GM12878 (cell line): ENCODE measurements at regions not wholly inside any gene's neighbourhood (a gene's known extent, or its start where the extent isn't known, plus 50 kb on each side); places are given as distances from the start of the nearest gene placed in this dataset.

ENCODE experiments used
- ATAC-seq: fragments of 200-7000 bp; cut with Tn5 transposase; 3 replicates; pipeline ENCODE4 v1.9.1; 2020; ENCODE audit warnings: mild to moderate bottlenecking, moderate library complexity
- BruUV-seq: library from RNA; stranded (reverse); fragments of 400-500 nt; replicated peaks from 2 replicates; lab custom pipeline; 2021; lab: Mats Ljungman, UMichigan
- CTCF ChIA-PET: fragments of 300-600 bp; sonication (Branson Sonifier 250); formaldehyde crosslinking; extraction: SDS; loops from one replicate; lab custom pipeline; 2021; ENCODE audit warnings: inconsistent platforms; lab: Yijun Ruan, JAX
- POLR2A ChIA-PET: fragments of 350-600 bp; formaldehyde crosslinking; extraction: SDS; loops from one replicate; lab custom pipeline; 2021; ENCODE audit warnings: inconsistent platforms; lab: Charles Lee
- RAD21 ChIA-PET: fragments of 300-600 bp; sonication (Branson Sonifier 250); formaldehyde crosslinking; loops from one replicate; lab custom pipeline; 2023; ENCODE audit warnings: antibody characterized with exemption; ENCODE audit not compliant: unreplicated experiment; lab: Charles Lee
- SMC1A ChIA-PET: fragments of 300-600 bp; sonication (Branson Sonifier 250); formaldehyde crosslinking; loops from one replicate; lab custom pipeline; 2023; ENCODE audit not compliant: unreplicated experiment, uncharacterized antibody; lab: Charles Lee
- DNase-seq: peaks from one replicate; pipeline ENCODE4 v3.0.0-alpha.2; 2011; ENCODE audit warnings: low read depth, low spot score
- FAIRE-seq: peaks from 3 replicates; lab custom pipeline; 2011; peaks lifted over from hg19 to GRCh38; lab: Jason Lieb, UNC
- H2AFZ ChIP-seq: 2 replicates; pipeline ENCODE4 v1.6.0; 2011; ENCODE audit warnings: low read depth, low read length, control low read depth; ENCODE audit not compliant: control insufficient read depth
- H3K27ac ChIP-seq: 2 replicates; pipeline ENCODE4 v1.5.1; 2011; ENCODE audit warnings: control low read depth; ENCODE audit not compliant: control insufficient read depth, insufficient read depth
- H3K27me3 ChIP-seq, 2 experiments: replicated peaks in 1 of 2; 2 replicates each; pipeline versions ENCODE4 v1.6.0 to v1.6.1; 2011; ENCODE audit warnings: low read length in 1 of 2; ENCODE audit not compliant: control insufficient read depth in 2 of 2, insufficient read depth in 2 of 2
- H3K36me3 ChIP-seq, 2 experiments: 2 replicates each; pipeline ENCODE4 v1.5.1; 2011; ENCODE audit warnings: low read length in 1 of 2; ENCODE audit not compliant: control insufficient read depth in 2 of 2, insufficient read depth in 2 of 2
- H3K4me1 ChIP-seq: 2 replicates; pipeline ENCODE4 v1.6.1; 2011; ENCODE audit warnings: mild to moderate bottlenecking, low read length, moderate library complexity, mixed read lengths; ENCODE audit not compliant: control insufficient read depth, insufficient read depth
- H3K4me2 ChIP-seq: 2 replicates; pipeline ENCODE4 v1.6.0; 2011; ENCODE audit warnings: control low read depth; ENCODE audit not compliant: control insufficient read depth, insufficient read depth
- H3K4me3 ChIP-seq: fragments of 200-600 bp; sonication (generic); 2 replicates; pipeline ENCODE4 v1.5.1; 2016
- H3K79me2 ChIP-seq: 2 replicates; pipeline ENCODE4 v1.6.0; 2011; ENCODE audit warnings: low read length; ENCODE audit not compliant: control insufficient read depth, insufficient read depth
- H3K9ac ChIP-seq: 2 replicates; pipeline ENCODE4 v1.8.0; 2011; ENCODE audit warnings: low read length, control low read depth, mixed read lengths; ENCODE audit not compliant: control insufficient read depth, insufficient read depth
- H3K9me3 ChIP-seq: replicated peaks from 3 replicates; pipeline ENCODE4 v1.5.1; 2011; ENCODE audit warnings: mild to moderate bottlenecking, low read length; ENCODE audit not compliant: control insufficient read depth, insufficient read depth
- H4K20me1 ChIP-seq: 2 replicates; pipeline ENCODE4 v1.6.0; 2011; ENCODE audit not compliant: control insufficient read depth, insufficient read depth
- BCL3 ChIP-seq: IDR thresholded peaks from 2 replicates; pipeline ENCODE4 v1.6.1; 2011; ENCODE audit warnings: borderline replicate concordance, low read depth, mild to moderate bottlenecking, moderate library complexity, low read length; ENCODE audit not compliant: insufficient read depth, poor library complexity, severe bottlenecking
- CREB1 ChIP-seq: IDR thresholded peaks from 2 replicates; pipeline ENCODE4 v1.6.1; 2012; ENCODE audit warnings: low read depth, mild to moderate bottlenecking, inconsistent platforms
- CREM ChIP-seq: IDR thresholded peaks from 2 replicates; pipeline ENCODE4 v1.6.1; 2014; ENCODE audit warnings: antibody characterized with exemption, low read depth
- E2F4 ChIP-seq: IDR thresholded peaks from 2 replicates; pipeline ENCODE4 v1.6.1; 2012; ENCODE audit warnings: low read depth, low read length, improper control_type of control experiment
- E4F1 ChIP-seq: fragments of 450-650 bp; IDR thresholded peaks from 2 replicates; pipeline ENCODE4 v1.6.1; 2018; ENCODE audit warnings: borderline replicate concordance, mild to moderate bottlenecking; ENCODE audit not compliant: partially characterized antibody
- ELK1 ChIP-seq: IDR thresholded peaks from 2 replicates; pipeline ENCODE4 v1.6.1; 2012; ENCODE audit warnings: low read depth, low read length, improper control_type of control experiment
- FOS ChIP-seq: IDR thresholded peaks from 3 replicates; pipeline ENCODE4 v1.6.1; 2011; ENCODE audit warnings: borderline replicate concordance; ENCODE audit not compliant: insufficient read length; ENCODE audit errors: extremely low read depth
- FOXM1 ChIP-seq: IDR thresholded peaks from 2 replicates; pipeline ENCODE4 v1.6.1; 2012; ENCODE audit warnings: low read depth, mild to moderate bottlenecking, inconsistent platforms, low read length, moderate library complexity
- IRF4 ChIP-seq: IDR thresholded peaks from 2 replicates; pipeline ENCODE4 v1.6.1; 2011; ENCODE audit warnings: low read depth, low read length
- MXI1 ChIP-seq: fragments of 150-350 bp; IDR thresholded peaks from 2 replicates; pipeline ENCODE4 v1.6.1; 2011; ENCODE audit warnings: low read depth, mild to moderate bottlenecking, inconsistent platforms, low read length, improper control_type of control experiment
- PKNOX1 ChIP-seq: fragments of 450-650 bp; IDR thresholded peaks from 2 replicates; pipeline ENCODE4 v1.6.1; 2016; ENCODE audit warnings: mild to moderate bottlenecking
- PRDM15 ChIP-seq: fragments of 450-650 bp; formaldehyde crosslinking; IDR thresholded peaks from 2 replicates; pipeline ENCODE4 v1.4.0; 2020; ENCODE audit warnings: mild to moderate bottlenecking, moderate library complexity
- TCF3 ChIP-seq: IDR thresholded peaks from 2 replicates; pipeline ENCODE4 v1.6.1; 2012; ENCODE audit warnings: low read depth, mild to moderate bottlenecking, low read length, borderline replicate concordance; ENCODE audit not compliant: insufficient read depth
- WGBS: methylation state at CpG from one replicate; pipeline ENCODE4 v1.1.6; 2016; ENCODE audit warnings: low lambda C conversion rate; ENCODE audit not compliant: insufficient replicate concordance, insufficient coverage; ENCODE audit errors: missing lambda C conversion rate; 5-methylcytosine and 5-hydroxymethylcytosine counted together
- in situ Hi-C: fragments of 300-500 bp; cut with MboI; formaldehyde crosslinking; loops from 9 replicates; pipeline ENCODE4 v1.14.3; 2018; ENCODE audit warnings: mixed read lengths
- intact Hi-C: fragments of 100-400 bp; cut with micrococcal nuclease; formaldehyde crosslinking; loops from one replicate; pipeline ENCODE4 v1.14.2; 2022; ENCODE audit not compliant: unreplicated experiment

GRCh38 chr6:109916759-109917158, 61.4 kb upstream of the GPR6 start:
- Histone ChIP-seq H2AFZ (no peak overlapping the region), H3K27me3 (no peaks in the 10 kb centered on the region), H3K79me2 (no peaks in the 10 kb centered on the region), H3K4me3 (no peak overlapping the region), H4K20me1 (no peaks in the 10 kb centered on the region), H3K4me2 (no peak overlapping the region), H3K4me1 (no peaks in the 10 kb centered on the region), H3K36me3 (no peaks in the 10 kb centered on the region), H3K9me3 (no peaks in the 10 kb centered on the region), H3K9ac (no peak overlapping the region), H3K27ac (no peak overlapping the region)
- in situ Hi-C loops (no loop called here), intact Hi-C loops (no loop called here)
- ChIA-PET RAD21 (interaction anchor here (1.8 kb wide), 1 partner anchor 123 kb away, joined by 4 read pairs; no protein-coding TSS in a partner anchor), CTCF (interaction anchor here (0.8 to 1.6 kb wide), 2 partner anchors 121 to 123 kb away, joined by 3 to 4 read pairs; no protein-coding TSS in a partner anchor), POLR2A (interaction anchor here (0.6 kb wide), 1 partner anchor 416 kb away, joined by 3 read pairs; no protein-coding TSS in a partner anchor), SMC1A (no interaction called here)
- FAIRE-seq = no peak
- DNase-seq = no peak
- 81% methylated on average over 4 of the region's 4 CpGs for WGBS
- no peak for ATAC-seq
- no TSS peak for BruUV-seq
- no peak for TF ChIP-seq BCL3
- no peak for TF ChIP-seq E2F4
- TF ChIP-seq CREB1 = no peak
- TF ChIP-seq E4F1 = no peak
- no peak for TF ChIP-seq PKNOX1
- TF ChIP-seq IRF4 = no peak
- no peak for TF ChIP-seq PRDM15 (CRISPR knock-in tag)
- no peak for TF ChIP-seq TCF3
- no peak for TF ChIP-seq ELK1
- no peak for TF ChIP-seq FOXM1
- no peak for TF ChIP-seq CREM
- TF ChIP-seq FOS = no peak
- no peak for TF ChIP-seq MXI1
